Neural crest cell (in vitro differentiated cells): ENCODE measurements at regions not wholly inside any gene's neighbourhood (a gene's known extent, or its start where the extent isn't known, plus 50 kb on each side); places are given as distances from the start of the nearest gene placed in this dataset.

Experiments used
- DNase-seq: peaks from one replicate; pipeline ENCODE4 v3.0.0; 2021; ENCODE audit warnings: low read depth, mixed read lengths, low spot score
- H3K27ac Mint-ChIP-seq: one replicate; pipeline ENCODE4 v1.8.0; 2021; ENCODE audit warnings: mild to moderate bottlenecking, mixed read lengths; ENCODE audit not compliant: unreplicated experiment
- H3K27me3 Mint-ChIP-seq: 2 replicates; pipeline ENCODE4 v1.8.0; 2021; ENCODE audit warnings: low read depth, mild to moderate bottlenecking, mixed read lengths
- H3K36me3 Mint-ChIP-seq: 2 replicates; pipeline ENCODE4 v1.8.0; 2021; ENCODE audit warnings: low read depth, mild to moderate bottlenecking, mixed read lengths
- H3K4me1 Mint-ChIP-seq: 2 replicates; pipeline ENCODE4 v1.8.0; 2021; ENCODE audit warnings: mixed read lengths
- H3K4me3 Mint-ChIP-seq: one replicate; pipeline ENCODE4 v1.8.0; 2021; ENCODE audit warnings: mild to moderate bottlenecking, mixed read lengths
- H3K9me3 Mint-ChIP-seq: 2 replicates; pipeline ENCODE4 v1.8.0; 2021; ENCODE audit warnings: mixed read lengths
- CTCF ChIP-seq: fragments of 200-600 bp; sonication (generic); conservative IDR thresholded peaks from 2 replicates; pipeline ENCODE4 v1.5.0; 2021; ENCODE audit warnings: antibody characterized with exemption, mild to moderate bottlenecking

GRCh38 chr20:57867807-57868206, 158.0 kb upstream of the PMEPA1 start:
- Mint-ChIP-seq H3K4me3 (no peak overlapping the region), H3K36me3 (no peaks in the 10 kb centered on the region), H3K4me1 (no peaks in the 10 kb centered on the region), H3K27me3 (peaks cover 67% of the 10 kb centered on the region), H3K9me3 (peaks cover 3% of the 10 kb centered on the region), H3K27ac (no peak overlapping the region)
- DNase-seq: no peak
- no peak for TF ChIP-seq CTCF

DNA sequence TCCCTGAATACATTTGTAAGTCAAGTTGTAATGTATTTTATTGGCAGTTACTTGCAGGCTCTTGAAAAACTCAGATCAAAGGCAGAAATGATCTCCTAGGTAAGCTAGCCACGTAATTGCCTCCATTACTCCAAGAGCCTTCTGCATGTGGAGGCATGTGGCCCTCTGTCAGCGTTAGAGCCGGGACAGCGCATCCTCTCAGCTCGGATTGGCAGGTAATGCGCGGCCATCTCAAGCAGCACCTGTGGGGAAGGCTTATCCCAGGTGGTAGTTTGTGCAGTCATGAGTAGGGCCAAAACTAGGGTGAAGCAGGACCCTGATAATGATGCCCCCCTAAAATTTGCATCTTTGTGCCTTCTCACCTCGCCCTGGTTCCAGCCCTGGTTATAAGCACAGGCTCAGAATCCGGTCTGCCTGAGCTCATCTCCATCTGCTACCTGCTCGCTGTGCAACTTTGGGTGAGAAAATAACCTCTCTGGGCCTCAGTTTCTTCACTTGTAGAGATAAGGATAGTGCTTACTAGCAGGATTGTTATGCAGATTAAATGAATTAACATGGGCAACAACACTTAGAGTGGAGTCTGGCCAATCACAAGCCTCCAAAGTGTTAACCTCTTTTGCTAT, 157.5 kb upstream of the PMEPA1 start:
- H3K27me3 Mint-ChIP-seq: peaks cover 67% of the 10 kb centered on the region
- no peak for DNase-seq
- no peaks in the 10 kb centered on the region for H3K36me3 Mint-ChIP-seq
- TF ChIP-seq CTCF: no peak
- no peaks in the 10 kb centered on the region for H3K4me1 Mint-ChIP-seq
- H3K9me3 Mint-ChIP-seq: peaks cover 3% of the 10 kb centered on the region
- no peak overlapping the region for H3K4me3 Mint-ChIP-seq
- no peak overlapping the region for H3K27ac Mint-ChIP-seq

- Mint-ChIP-seq H3K27me3 (peaks cover 71% of the 10 kb centered on the region), H3K9me3 (peaks cover 3% of the 10 kb centered on the region), H3K36me3 (no peaks in the 10 kb centered on the region), H3K27ac (no peak overlapping the region), H3K4me1 (no peaks in the 10 kb centered on the region), H3K4me3 (no peak overlapping the region)
- no peak for TF ChIP-seq CTCF
- DNase-seq: no peak
These were observed 156.7 kb upstream of the PMEPA1 start for GRCh38 chr20:57866250-57867106.

DNA sequence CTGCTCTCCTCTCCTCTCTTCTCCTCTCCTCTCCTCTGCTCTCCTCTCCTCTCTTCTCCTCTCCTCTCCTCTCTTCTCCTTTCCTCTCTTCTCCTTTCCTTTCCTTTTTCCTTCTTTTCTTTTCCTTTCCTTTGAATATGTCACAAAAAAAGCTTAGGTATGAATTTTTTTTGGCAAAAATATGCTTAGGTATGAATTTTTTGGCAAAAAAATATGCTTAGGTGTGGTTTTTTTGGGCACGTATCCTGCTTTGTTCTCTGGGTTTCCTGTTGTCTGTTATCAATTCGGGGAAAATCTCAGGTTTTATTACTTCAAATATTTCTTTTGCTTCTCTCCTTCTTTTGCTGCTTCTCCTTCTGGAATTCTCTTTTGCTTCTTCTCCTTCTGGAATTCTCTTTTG, 155.5 kb upstream of the PMEPA1 start:
- Mint-ChIP-seq H3K27ac (no peak overlapping the region), H3K4me1 (no peaks in the 10 kb centered on the region), H3K27me3 (peaks cover 80% of the 10 kb centered on the region), H3K9me3 (peaks cover 3% of the 10 kb centered on the region), H3K4me3 (no peak overlapping the region), H3K36me3 (no peaks in the 10 kb centered on the region)
- no peak for TF ChIP-seq CTCF
- DNase-seq: no peak

GRCh38 chr20:57860576-57860975, 150.8 kb upstream of the PMEPA1 start:
- no peaks in the 10 kb centered on the region for H3K36me3 Mint-ChIP-seq
- TF ChIP-seq CTCF: no peak
- H3K27ac Mint-ChIP-seq: no peak overlapping the region
- H3K4me3 Mint-ChIP-seq: no peak overlapping the region
- no peak for DNase-seq
- peaks cover 63% of the 10 kb centered on the region for H3K27me3 Mint-ChIP-seq
- no peaks in the 10 kb centered on the region for H3K4me1 Mint-ChIP-seq
- peaks cover 3% of the 10 kb centered on the region for H3K9me3 Mint-ChIP-seq
